Suppressor macrophage treated with lipopolysaccharide for 4 hours (primary cell): ENCODE measurements at regions not wholly inside any gene's neighbourhood (a gene's known extent, or its start where the extent isn't known, plus 50 kb on each side); places are given as distances from the start of the nearest gene placed in this dataset.
A peak's percentile ranks its signal among the peaks of the same experiment; 100 is the strongest.
"Not testable (repeated sequence)": the region's sequence is repeated elsewhere in the genome, so short reads cannot be mapped to it uniquely, and the experiment has no call there.

Source experiments
- DNase-seq: peaks from one replicate; pipeline ENCODE4 v3.0.0-alpha.2; 2020

- DNase-seq, result no peak
These were observed 300.0 kb upstream of the ALG10B start for GRCh38 chr12:38016602-38017001.

DNA sequence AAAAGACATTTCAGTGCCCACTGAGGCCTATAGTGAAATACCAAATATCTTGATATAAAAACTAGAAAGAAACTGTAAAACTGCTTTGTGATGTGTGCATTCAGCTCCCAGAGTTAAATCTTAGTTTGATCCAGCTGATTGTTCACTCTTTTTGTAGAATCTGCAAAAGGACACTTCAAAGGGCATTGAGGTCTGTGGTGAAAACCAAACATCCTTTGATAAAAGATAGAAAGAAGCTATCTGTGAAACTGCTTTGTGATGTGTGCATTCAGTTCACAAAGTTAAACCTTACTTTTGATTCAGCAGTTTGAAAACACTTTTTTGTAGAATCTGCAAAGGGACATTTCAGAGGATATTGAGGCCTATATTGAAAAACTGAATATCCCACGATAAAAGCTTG is 290.7 kb upstream of the ALG10B start:
- no peak for DNase-seq

GRCh38 chr12:38053113-38053512 is 263.5 kb upstream of the ALG10B start:
- no peak for DNase-seq

GRCh38 chr12:38053655-38054464 is 262.7 kb upstream of the ALG10B start:
- DNase-seq, result no peak

DNA sequence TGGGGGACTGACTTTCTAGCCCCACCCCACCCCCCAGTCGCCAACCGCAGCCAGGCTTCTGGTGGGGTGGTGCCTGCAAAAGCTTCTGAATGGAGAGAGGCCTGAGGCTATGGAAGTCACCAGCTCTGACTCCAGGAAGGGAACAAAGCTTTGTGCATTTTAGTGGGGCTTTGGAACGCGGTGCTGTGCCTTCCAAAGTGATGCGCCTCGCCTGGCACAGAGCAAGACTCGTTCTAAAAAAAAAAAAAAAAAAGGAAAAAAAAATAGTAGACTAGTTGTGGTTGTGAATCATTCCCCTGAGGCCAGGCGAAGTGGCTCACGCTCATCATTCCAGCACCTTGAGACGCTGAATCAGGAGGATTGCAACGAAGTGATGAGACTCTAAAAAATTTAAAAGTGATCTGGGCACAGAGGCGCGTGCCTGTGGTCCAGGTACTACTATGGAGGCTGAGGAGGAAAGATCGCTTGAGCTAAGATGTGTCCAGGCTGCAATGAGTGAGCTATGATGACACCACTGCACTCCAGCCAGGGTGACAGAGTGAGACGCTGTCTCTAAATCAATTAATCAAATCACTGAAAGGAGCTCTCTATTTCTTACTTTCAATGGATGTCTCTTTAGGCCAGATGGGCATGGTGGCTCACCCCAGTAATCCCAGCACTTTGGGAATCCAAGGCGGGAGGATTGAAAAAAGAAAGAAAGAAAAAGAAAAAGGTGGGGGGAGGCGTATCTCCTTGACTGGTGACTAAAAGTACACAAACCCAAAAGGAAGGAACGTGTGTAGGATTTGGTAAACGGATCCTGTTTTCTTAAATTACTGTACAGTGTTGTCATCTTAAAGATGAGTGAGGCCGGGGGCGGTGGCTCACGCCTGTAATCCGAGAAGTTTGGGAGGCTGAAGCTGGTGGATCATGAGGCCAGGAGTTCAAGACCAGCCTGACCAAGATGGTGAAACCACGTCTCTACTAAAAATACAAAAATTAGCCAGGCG is 259.6 kb upstream of the ALG10B start:
- DNase-seq, result no peak

- DNase-seq, result no peak
These were observed 216.9 kb upstream of the ALG10B start for GRCh38 chr12:38099686-38100085.

GRCh38 chr12:38101753-38102152 is 214.8 kb upstream of the ALG10B start:
- DNase-seq, result no peak

GRCh38 chr12:38102197-38102596 is 214.4 kb upstream of the ALG10B start:
- no peak for DNase-seq

DNA sequence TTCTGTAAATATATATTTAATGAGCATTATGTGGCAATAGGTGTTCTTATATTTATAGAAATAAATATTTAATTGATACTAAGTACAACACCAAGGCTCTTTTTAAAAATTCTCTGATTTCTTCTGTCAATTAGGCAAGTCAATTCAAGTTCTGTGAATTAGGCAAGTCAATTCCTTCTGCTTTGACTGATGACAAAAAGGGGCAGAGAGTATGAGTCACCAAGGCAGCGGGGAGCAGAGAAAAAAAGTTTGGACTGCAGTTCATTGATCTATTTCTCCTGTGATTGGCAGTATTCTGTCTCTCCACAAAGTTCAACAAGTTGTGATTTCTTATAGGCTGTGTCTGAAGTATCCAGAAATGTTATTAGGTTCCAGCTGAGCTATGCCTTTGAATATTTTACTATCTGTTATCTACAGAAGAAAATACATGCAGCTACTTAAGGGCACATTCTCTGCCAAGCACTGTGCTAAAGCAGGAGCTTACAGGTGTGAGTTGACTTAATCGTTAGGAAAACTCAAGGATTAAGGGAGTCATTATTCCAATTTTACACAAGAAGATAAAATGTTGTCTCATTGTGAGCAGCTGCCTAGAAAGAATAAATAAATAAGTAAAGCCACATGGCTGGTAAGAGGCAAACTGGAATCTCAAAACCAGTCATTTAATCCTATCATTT is 206.4 kb upstream of the ALG10B start:
- DNase-seq, result no peak

DNA sequence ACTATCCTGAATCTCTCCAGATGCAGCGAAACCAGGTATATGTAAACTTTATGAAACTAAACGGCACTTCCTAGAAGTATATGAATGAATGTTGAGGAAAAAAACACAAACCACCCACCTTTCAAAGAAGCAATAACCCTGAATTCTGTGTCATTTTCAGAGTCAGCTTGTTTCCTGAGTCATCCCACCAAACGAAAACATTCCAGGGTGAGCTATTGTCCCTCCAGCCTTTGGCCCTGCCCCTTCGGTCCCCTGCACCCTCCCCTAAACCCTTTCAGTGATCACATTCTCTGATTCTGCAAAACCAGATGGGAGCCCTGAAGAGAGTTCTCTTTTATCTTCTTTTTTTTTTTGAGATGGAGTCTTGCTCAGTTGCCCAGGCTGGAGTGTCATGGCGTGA is 202.6 kb upstream of the ALG10B start:
- no peak for DNase-seq

- DNase-seq, result no peak
These were observed 199.6 kb upstream of the ALG10B start for GRCh38 chr12:38116968-38117367.

DNA sequence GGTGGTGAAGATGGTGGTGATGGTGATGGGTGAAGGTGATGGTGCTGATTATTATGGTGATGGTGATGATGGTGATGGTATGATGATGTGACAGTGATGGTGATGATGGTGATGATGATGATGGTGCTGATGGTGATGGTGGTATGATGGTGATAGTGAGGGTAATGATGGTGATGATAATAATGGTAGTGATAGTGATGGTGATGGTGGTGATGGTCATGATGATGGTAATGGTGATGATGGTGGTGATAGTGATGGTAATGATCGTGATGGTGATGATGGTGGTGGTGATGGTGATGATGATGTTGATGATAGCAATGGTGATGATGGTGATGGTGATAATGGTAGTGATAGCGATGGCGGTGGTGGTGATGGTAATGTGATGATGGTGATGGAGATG is 197.9 kb upstream of the ALG10B start:
- DNase-seq, result no peak

DNA sequence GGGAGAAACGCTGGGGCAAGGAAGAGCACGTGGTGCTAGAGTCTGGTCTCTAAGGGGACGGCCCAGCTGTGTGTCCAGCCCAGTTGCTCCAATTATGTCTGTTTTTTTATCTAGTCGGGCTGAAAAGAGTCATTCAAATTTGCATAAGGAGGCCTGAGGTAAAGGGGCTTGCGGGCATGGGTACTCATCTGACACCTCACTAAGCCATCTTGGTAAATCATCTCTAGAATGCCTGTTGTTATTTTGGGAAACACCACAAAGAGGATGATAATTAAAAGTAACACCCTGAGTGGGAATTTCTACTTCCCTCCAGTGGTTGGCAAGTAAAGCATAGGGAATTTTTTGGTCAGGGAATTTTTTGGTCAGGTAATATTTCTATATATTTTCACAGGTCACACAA is 196.1 kb upstream of the ALG10B start:
- DNase-seq, result no peak

DNA sequence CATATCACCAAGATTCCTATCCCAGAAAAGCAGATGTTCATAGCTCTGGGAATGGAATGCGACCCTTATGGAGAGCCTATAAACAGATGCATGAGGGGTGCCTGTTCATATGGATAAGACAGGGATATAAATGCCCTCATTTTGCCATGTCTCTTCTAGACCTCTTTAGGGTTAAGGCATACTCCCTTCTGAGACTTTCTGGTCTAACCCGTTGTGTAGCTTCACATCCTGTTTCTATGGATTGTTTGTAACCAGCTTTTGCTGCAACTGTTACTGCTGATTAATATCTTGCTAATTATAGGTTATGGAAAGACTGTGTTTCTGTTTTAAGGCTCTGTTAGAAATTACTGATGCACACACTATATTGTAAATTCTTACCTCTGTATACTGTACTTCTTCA is 193.5 kb upstream of the ALG10B start:
- DNase-seq, result not testable (repeated sequence)

- no peak for DNase-seq
These were observed 192.9 kb upstream of the ALG10B start for GRCh38 chr12:38123566-38124246.

DNA sequence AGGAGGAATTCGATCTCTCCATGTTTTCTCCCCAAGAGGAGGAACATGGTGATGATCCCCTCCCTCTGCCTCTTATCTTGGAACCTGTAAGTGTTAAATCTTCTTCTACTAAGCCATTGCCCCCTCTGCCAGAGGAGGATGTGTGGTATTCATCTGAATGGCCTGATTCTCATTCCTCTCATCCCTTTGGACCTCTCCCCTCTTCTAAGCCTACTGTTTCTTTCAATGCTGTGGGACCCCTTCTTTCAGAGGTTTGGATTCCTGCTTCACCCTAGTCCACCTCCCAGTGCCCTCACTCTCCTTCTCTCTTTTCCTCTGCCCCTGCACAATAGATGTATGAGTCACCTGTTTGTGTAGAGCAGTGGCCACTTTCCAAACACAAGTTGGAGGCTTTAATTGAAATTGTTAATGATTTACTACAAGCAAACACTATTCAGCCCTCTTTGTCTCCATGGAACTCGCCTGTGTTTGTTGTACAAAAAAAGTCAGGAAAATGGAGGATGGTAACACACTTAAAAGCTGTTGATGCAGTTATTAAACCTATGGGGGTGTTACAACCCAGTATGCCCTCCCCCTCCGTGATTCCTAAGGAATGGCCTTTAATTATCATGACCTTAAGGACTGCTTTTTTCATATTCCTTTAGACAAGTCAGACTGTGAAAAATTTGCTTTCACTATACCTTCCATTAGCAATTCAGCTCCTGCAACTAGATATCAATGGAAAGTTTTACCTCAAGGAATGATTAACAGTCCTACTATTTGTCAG is 192.1 kb upstream of the ALG10B start:
- DNase-seq, result no peak

GRCh38 chr12:38132139-38132538 is 184.4 kb upstream of the ALG10B start:
- no peak for DNase-seq

GRCh38 chr12:38137287-38137686 is 179.3 kb upstream of the ALG10B start:
- no peak for DNase-seq

DNA sequence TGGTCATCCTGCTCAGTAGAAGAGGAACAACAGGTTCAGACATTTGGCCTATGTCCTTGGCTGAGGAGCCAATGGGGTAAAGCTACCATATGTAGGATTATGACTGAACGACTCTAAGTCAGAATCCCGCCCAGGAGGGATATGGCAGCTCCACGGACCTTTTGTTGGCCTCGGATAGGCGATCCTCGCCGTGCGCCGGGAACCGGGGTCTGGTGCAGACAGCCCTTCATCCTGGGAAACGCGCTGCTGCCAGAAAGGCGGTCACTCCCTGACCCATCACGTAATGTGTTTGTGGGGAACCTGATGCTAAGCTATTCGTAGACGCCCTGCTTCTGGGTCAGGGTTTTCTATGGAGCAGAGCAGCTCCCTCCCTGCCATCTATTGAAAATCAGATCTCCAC is 178.9 kb upstream of the ALG10B start:
- DNase-seq, result no peak

DNA sequence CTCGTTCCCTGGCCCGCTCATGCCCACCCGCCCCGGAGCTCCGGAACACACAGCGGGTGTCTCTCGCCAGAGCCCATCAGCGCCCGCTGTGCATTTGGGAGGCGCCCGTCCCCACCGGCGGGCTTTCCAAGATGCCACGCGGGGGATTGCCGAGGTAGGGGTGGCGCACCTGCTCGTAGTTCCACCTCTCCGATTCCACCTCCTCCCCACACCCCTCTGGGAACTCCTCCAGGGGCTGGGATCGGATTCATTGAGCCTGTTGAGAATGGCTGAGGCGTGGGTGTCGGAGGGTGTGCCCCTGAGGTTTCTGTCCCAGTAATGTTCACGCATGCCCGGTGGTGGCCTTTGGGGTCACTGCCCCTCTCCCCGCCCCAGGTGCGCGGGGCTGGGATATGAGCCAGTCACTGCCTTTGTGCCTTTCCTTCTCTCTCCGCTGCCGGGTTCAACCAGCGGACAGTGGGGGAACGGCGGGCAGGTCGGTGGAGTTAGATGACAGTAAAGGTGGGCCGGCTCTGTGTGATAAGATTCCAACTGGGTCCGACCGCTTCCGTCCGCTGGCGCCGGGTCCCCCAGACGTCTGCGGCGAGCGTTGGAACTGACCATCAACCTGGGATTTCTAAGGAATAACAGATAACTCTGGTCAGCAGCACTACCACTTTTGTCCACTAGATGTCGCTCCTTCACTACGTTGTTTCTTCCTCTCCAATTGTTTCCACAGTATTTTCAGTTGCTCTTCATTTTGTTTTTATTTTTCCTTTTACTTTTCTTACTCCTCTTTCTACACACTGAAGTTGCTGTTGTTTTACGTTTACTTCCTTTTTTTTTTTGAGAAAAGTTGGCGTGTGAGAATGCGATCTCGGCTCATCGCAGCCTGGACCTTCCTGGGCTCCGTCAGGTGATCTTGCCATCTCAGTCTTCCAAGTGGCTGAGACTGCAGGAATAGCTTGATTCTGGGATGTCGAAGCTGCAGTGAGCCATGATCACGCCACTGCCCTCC is 178.1 kb upstream of the ALG10B start:
- peak; percentile 79 for DNase-seq

DNA sequence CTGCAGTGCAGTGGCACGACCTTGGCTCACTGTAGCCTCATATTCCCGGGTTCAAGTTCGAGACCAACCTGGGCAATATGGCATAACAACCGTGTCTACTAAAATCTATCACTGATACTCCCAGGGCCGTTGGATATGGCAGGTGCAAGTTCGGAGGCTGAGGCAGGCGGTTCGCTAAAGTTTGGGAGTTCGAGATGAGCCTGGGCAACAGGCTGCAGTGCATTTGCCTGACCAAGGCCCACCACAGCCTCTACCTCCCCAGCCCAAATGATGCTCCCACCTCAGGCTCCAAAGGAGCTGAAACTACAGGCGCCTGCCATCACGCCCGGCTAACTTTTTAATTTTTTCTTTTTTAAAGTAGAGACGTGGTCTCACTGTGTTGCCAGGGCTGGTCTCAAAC is 177.1 kb upstream of the ALG10B start:
- DNase-seq, result no peak
